Hematopoietic multipotent progenitor cell treated with erythropoietin and hydrocortisone succinate and interleukin-3 and kit ligand, for 4 days (in vitro differentiated cells): ENCODE measurements at regions not wholly inside any gene's neighbourhood (a gene's known extent, or its start where the extent isn't known, plus 50 kb on each side); places are given as distances from the start of the nearest gene placed in this dataset.
"Not testable (repeated sequence)": the region's sequence is repeated elsewhere in the genome, so short reads cannot be mapped to it uniquely, and the experiment has no call there.

Experiments used
- DNase-seq: peaks from one replicate; pipeline ENCODE4 v3.0.0-alpha.2; 2015

DNA sequence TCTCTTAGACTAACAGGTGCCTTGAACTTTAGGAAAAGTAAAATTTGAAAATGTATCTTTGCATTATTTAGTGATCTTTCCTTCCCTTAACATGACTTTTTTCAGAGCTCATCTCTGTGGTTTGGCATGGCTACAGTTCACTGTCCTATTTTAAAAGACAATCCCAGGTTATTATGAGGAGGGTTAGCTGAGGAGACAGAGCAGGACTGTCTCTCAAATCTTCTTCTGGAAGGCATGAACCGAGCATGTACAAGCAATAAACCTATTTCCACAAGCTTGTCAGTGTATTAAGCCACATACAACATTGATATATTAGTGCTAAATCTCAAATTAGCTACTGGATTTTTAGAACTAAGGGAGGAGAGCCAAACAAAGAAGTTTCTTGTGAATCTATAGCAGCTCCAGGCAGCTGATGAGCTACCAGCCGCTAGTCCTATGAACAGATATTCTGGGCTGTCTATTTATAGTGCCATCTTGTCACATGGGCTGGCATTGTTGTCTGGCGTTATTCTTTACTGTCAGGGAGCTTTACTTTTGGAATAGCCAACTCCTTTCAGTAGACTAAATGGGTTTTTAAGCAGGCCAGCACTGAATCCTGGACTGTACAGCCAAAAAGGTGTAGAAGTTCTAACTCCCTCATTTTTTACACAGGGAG is 171.2 kb upstream of the ACTBL2 start:
- DNase-seq = no peak

GRCh38 chr5:57651127-57651526 is 168.5 kb upstream of the ACTBL2 start:
- no peak for DNase-seq

- DNase-seq = peak; percentile 59
Observed at GRCh38 chr5:57650360-57651069, 167.9 kb upstream of the ACTBL2 start.

DNA sequence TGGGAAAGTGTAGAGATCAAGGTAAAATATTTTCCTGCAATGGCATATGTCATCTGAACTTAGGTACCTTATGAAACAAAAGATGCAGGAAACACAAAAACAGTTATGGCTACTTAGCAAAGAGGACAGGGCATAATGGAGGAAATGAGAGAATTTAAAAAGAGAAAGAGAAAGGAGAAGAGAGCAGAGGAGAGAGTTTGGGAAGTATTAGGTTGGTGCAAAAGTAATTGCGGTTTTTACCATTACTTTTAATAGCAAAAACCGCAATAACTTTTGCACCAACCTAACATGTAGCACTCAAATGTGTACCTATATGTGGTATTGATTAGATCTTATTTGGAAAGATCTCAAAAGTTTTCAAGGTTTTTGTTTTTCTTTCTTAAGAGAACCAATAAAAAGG is 160.1 kb upstream of the ACTBL2 start:
- no peak for DNase-seq

GRCh38 chr5:57642066-57642465 is 159.5 kb upstream of the ACTBL2 start:
- DNase-seq = no peak

DNA sequence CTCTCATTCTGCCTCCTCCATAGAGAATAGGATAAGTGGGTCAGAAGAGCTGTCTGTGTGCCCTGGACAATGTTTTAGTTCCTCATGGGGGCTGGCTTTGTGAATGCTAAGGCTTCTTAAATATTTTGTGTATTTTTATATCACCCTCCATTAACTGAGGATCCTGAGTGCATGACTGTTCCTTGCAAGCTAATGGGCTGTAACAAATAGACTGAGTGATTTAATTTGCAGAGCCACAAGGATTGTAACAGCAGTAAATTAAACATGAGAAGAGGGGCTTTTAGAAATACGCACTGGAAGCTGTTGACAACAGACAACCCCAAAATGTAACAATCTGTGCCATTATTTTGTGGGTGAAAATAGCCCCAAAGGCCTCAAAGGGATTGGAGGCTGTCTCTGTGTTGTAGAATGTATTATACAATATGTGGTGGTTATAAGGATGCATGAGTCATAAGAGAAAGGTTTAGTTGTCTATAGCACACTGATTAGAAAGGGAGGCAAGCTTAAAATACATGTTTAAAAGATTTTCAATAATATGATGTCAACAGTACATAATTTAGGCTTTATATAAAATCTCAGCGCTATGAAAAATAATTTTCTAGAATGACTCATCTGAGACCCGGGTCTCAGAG is 152.7 kb upstream of the ACTBL2 start:
- DNase-seq = no peak

- DNase-seq = no peak
Observed at GRCh38 chr5:57632937-57633336, 150.3 kb upstream of the ACTBL2 start.

GRCh38 chr5:57631139-57631538 is 148.5 kb upstream of the ACTBL2 start:
- DNase-seq = not testable (repeated sequence)

- DNase-seq = no peak
Observed at GRCh38 chr5:57627661-57628060, 145.1 kb upstream of the ACTBL2 start.

DNA sequence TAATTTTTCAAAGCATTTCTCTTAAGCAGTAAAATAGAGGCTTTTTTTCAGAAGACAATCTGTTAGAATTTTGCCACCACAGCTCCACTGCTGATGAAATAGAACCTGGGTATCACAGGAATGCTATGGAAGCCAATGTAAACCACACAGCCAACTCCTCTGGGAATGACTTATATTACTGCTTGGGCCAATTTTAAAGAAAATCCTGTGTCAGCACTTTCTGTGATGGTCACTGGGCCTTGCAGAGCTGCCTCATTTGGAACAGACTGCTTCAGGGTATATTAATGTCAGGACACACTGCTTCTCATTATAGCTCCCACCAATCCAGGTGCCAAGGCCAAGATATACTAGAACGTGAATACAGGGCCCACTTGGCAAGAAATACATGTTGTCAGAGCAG is 144.1 kb upstream of the ACTBL2 start:
- DNase-seq = no peak

DNA sequence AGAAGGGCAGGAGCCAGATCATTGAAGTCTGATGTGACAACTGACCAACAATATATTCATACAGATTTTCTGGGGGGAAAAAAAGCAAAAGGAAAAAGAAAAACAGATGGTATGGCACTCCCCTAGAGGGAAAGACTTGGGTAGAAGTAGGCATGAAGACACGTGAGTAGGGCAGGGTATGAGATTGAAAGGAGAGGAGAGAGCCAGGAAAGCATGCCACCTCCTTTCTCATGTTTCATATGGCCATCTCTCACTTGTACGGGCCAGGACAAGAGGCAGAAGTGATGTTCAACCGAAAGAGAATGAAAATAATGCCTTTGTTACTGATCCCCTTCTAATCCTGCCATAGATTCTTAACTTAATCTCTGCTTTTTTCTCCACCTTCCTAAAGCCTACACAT is 139.0 kb upstream of the ACTBL2 start:
- no peak for DNase-seq

- no peak for DNase-seq
Observed at GRCh38 chr5:57618767-57619381, 136.3 kb upstream of the ACTBL2 start.

DNA sequence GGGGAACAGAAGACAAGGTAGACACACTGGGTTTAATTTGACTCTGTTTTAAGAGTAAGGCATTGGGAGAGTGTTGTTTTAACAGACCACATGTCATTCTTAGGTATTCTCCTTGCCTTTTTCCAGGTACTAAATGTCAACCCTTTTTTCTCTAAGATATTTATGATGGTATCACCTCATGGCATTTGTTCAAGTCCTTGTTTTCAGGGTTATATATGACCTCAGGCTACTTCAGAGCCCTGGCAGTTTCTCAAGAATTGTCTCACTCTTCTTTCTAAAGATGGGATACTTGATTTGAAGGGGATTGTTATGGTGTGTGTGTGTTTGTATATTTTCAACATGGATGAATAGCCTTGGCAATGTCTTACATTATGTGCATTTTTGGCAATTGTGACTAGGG is 131.1 kb upstream of the ACTBL2 start:
- DNase-seq = no peak

- peak; percentile 10 for DNase-seq
Observed at GRCh38 chr5:57611177-57611576, 128.6 kb upstream of the ACTBL2 start.

- DNase-seq = no peak
Observed at GRCh38 chr5:57608542-57608941, 125.9 kb upstream of the ACTBL2 start.

DNA sequence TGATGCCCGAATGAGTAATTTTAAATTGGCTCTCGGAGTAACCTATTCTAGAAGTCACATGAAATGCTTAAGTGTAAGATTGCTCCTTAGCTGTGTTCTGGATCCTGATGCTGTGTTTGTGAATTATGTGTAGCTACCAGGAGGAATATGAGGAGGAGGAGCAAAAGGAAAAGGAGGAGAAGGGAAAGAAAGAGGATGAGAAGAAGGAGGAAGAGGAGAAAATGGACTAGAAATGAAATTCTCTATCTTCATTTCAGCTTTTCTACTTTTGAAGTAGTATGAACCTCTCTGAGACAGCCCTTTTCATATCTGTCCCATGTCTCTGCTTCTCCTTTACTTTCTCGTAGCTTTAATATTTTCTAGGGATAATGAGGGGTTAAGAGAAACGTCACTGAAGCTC is 119.4 kb upstream of the ACTBL2 start:
- no peak for DNase-seq

DNA sequence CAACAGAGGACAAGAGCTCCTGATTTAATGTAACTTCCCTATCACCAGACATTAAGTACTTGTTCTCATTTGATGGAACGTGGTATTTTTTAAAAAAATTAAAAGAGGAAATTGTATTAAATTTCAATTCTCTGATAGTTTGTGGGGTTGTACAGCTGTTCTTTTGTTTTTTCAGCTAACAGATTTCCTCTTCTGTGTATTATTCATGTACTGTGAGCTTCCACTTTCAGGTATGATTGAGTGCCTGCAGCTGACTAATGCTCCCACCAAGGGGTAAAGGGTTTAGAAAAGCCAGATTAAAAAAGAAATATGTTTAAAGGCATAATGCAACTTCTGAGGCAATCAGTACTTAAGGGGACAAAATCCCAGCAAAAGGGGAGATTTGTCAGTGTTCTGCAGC is 117.7 kb upstream of the ACTBL2 start:
- peak; percentile 7 for DNase-seq

DNA sequence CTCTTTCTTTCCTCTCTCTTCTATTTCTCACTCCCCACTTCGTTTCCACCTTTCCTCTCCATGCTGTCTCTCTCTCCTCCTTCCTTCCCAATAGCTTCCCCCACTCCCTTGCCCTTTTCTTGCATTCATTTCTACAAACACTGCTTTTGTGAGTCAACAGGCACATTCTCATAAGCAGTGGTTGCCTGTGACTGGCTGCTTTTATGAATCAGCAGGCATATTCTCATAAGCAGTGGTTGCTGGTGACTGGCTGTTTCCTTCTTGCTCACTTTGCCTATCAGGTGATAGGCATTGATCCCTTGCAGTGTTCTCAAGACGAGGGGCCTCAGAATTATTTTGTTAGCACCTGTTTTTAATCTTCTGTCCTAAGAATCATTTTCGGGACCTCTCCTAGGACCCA is 116.1 kb upstream of the ACTBL2 start:
- no peak for DNase-seq

DNA sequence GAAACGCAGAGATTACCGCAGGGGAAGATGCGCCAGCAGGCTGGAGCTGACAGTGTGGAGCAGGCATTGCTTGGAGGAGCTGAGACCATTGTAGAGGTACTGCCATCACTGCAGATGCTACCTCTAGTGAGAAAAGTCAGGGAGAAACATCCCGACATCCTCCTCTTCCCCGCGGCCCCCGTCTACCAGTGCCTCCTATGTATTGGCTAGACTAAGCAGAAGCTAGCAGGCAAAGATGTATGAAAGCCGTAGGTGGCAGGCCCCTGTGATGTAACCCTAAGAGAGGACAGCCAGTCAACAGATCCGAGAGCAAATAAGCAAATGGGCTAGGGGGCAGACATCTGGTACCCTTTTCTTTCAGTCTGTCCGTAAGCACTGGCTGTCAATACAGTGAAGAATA is 115.5 kb upstream of the ACTBL2 start:
- no peak for DNase-seq

DNA sequence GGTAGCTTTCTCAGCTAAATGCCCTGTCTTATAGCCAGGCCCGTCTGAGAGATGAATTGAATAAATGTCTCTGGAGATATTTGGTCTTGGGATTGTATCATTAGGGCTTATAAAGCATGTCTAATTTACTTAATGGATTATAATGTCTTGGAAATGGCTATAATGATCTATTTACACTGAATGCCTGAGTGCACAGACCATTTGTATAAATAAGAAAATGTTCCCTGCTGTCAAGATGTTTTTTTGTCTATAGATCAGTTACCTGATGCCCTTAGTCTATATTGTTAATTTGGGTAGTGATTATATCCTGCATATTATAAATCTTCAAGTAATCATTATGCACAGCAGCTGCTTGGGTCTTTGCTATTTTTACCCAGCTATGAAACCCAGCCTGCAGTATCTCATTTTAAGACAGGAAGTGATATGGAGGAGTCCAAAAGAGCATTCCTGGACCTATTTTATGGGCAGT is 112.9 kb upstream of the ACTBL2 start:
- DNase-seq = no peak

- no peak for DNase-seq
Observed at GRCh38 chr5:57594436-57594835, 111.8 kb upstream of the ACTBL2 start.

GRCh38 chr5:57592236-57592635 is 109.6 kb upstream of the ACTBL2 start:
- DNase-seq = no peak

- DNase-seq = no peak
Observed at GRCh38 chr5:57586649-57587048, 104.0 kb upstream of the ACTBL2 start.

GRCh38 chr5:57582578-57583070 is 100.0 kb upstream of the ACTBL2 start:
- DNase-seq = no peak
